HEK293T (cell line): ENCODE measurements at regions not wholly inside any gene's neighbourhood (a gene's known extent, or its start where the extent isn't known, plus 50 kb on each side); places are given as distances from the start of the nearest gene placed in this dataset.

Experiments used
- SP1 ChIP-seq: fragments of 450-650 bp; IDR thresholded peaks from 2 replicates; pipeline ENCODE4 v1.6.1; 2017
- SUZ12 ChIP-seq: fragments of 450-650 bp; IDR thresholded peaks from 2 replicates; pipeline ENCODE4 v1.6.1; 2016; ENCODE audit warnings: mild to moderate bottlenecking

DNA sequence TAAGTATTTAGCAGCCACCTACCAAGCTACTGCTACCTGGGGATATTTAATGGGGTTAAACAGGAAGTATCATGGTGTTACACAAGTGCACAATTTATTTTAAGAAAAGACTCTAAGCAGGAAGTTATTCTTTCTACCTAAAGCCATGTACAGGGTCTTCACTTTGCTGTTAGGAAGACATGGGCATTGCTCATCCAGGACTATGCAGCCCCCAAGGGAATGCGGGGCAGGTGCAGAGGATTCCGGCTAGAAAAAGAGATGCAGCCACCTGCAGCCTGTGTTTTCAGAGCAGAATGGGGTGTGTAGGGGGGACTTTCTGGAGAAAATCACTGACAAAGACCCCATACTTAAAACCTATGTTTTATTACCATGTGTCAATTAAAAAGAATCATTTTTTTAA, 399.1 kb upstream of the NOX3 start:
- TF ChIP-seq SP1 (no peak), SUZ12 (no peak)
